Suprapubic skin (tissue), 3 donors: ENCODE measurements at regions not wholly inside any gene's neighbourhood (a gene's known extent, or its start where the extent isn't known, plus 50 kb on each side); places are given as distances from the start of the nearest gene placed in this dataset.

Experiments used
- CTCF ChIP-seq, 2 donors: fragments of 200-600 bp in 1 of 2; fragments of 450-650 bp in 1 of 2; sonication (generic) in 1 of 2; IDR thresholded peaks; one replicate each; pipeline ENCODE4 v1.5.1; 2016 to 2019; ENCODE audit warnings: antibody characterized with exemption in 2 of 2, mild to moderate bottlenecking in 1 of 2, moderate library complexity in 1 of 2
- EP300 ChIP-seq: sonication (generic); formaldehyde crosslinking; IDR thresholded peaks from one replicate; pipeline ENCODE4 v1.6.1; 2017; ENCODE audit warnings: antibody characterized with exemption
- POLR2A ChIP-seq, 2 donors: fragments of 450-650 bp; IDR thresholded peaks; one replicate each; pipeline ENCODE4 v1.6.1; 2017; ENCODE audit warnings: antibody characterized with exemption in 2 of 2, mild to moderate bottlenecking in 2 of 2, moderate library complexity in 2 of 2

- TF ChIP-seq CTCF (IDR thresholded peaks at IDR 0.05) (no peak), POLR2A (IDR thresholded peaks at IDR 0.05) (no peak), EP300 (no peak)
These were observed 251.0 kb downstream of the LRRIQ3 start for GRCh38 chr1:73947009-73947408.
